GM13977 (cell line): ENCODE measurements at regions not wholly inside any gene's neighbourhood (a gene's known extent, or its start where the extent isn't known, plus 50 kb on each side); places are given as distances from the start of the nearest gene placed in this dataset.
"Not testable (repeated sequence)": the region's sequence is repeated elsewhere in the genome, so short reads cannot be mapped to it uniquely, and the experiment has no call there.

Experiments used
- DNase-seq: peaks from one replicate; pipeline ENCODE4 v3.0.0; 2012; ENCODE audit warnings: low spot score
- in situ Hi-C: fragments of 300-500 bp; cut with MboI; formaldehyde crosslinking; loops from one replicate; pipeline ENCODE4 v1.12.0; 2022; ENCODE audit warnings: low sequenced_read_pairs, low pct_unique_long_range_greater_than_20kb, mixed read lengths, inconsistent platforms; ENCODE audit not compliant: unreplicated experiment
- TF ChIP-seq, protein P1 (sequence below): IDR thresholded peaks from 2 replicates; pipeline ENCODE4 v1.5.1; 2012; ENCODE audit warnings: mild to moderate bottlenecking, control low read depth; ENCODE audit not compliant: insufficient read depth; ENCODE audit errors: extremely low read depth, missing control alignments

DNA sequence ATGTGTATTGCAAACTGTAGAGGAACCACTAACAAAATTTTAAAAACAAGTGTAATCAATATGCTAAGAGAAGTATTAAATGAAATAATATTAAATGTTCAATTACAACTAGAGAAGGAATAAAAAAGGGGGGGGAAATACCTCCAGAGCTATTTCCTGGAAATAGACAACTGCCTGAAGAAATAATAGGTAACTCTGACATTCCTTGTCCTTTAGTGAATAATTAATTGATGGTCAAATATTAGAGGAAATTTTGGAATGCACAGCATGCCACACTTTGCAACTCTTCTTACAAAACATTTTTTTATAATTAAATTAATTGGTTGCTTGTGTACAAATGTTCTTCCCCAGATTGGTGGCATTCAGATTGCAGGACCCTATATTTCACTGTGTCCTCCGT is 342.6 kb upstream of the COL8A1 start:
- in situ Hi-C loops, result no loop called here
- TF ChIP-seq, protein P1, sequence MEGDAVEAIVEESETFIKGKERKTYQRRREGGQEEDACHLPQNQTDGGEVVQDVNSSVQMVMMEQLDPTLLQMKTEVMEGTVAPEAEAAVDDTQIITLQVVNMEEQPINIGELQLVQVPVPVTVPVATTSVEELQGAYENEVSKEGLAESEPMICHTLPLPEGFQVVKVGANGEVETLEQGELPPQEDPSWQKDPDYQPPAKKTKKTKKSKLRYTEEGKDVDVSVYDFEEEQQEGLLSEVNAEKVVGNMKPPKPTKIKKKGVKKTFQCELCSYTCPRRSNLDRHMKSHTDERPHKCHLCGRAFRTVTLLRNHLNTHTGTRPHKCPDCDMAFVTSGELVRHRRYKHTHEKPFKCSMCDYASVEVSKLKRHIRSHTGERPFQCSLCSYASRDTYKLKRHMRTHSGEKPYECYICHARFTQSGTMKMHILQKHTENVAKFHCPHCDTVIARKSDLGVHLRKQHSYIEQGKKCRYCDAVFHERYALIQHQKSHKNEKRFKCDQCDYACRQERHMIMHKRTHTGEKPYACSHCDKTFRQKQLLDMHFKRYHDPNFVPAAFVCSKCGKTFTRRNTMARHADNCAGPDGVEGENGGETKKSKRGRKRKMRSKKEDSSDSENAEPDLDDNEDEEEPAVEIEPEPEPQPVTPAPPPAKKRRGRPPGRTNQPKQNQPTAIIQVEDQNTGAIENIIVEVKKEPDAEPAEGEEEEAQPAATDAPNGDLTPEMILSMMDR, result no peak
- no peak for DNase-seq

DNA sequence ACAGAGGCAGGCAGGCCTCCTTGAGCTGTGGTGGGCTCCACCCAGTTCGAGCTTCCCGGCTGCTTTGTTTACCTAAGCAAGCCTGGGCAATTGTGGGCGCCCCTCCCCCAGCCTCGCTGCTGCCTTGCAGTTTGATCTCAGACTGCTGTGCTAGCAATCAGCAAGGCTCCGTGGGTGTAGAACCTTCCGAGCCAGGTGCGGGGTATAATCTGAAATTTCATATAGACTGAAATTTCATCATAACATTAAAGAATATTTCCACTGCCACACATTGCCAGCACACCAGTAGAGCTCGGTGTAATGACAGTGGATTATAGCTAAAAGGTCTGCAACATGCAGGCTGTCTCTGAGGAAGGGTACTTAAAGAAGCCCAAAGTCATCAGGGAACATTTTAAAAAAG is 344.3 kb upstream of the COL8A1 start:
- in situ Hi-C loops, DNase-seq: not testable (repeated sequence)

DNA sequence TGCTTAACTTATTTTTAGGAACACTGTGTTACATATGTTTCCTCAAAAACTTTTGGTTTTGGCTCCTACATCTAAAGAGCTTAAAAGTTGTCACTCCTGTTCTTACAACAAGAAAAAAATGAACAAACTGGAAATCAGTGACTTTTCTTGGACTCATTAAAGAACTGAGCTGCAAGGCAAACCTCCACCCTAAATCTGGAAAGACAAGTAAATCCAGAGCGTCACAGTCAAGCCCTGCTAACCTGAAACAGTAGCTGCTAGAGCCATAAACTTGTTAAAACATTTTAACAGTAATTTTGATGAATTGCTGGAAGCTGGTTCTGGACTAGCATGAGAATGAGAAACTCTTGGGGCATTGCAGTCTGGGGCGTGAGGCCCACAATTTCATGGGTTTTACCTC is 350.5 kb upstream of the COL8A1 start:
- no peak for DNase-seq
- in situ Hi-C loops, result no loop called here
- TF ChIP-seq, protein P1, result no peak

DNA sequence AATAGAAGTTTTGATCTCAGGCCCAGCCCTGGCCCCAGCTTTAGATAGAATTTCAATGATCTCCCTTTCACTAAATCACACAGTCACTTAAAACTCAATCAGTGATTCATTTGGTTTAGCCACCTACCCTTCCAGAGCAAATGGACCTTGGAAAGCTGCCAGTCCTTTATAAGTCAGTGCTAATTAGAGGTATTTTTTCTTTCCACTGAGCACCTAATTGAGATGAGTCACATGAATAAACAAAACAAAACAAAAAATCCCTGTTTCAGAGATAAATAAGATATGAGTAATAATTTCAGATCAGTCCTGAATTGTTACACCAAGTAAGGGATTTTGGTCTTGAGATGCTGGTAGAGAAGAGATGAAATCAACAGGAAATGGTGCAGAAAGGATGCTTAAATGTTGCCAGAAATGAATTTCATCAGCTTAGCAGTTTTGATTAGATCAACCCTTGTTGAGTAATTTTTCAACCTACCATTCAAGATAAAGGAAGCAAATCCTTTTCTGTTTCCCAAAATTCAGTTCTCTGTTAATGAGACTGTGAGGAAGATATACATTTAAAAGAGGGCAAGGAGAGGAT is 352.0 kb upstream of the COL8A1 start:
- no peak for DNase-seq
- in situ Hi-C loops, result no loop called here
- TF ChIP-seq, protein P1, result no peak

DNA sequence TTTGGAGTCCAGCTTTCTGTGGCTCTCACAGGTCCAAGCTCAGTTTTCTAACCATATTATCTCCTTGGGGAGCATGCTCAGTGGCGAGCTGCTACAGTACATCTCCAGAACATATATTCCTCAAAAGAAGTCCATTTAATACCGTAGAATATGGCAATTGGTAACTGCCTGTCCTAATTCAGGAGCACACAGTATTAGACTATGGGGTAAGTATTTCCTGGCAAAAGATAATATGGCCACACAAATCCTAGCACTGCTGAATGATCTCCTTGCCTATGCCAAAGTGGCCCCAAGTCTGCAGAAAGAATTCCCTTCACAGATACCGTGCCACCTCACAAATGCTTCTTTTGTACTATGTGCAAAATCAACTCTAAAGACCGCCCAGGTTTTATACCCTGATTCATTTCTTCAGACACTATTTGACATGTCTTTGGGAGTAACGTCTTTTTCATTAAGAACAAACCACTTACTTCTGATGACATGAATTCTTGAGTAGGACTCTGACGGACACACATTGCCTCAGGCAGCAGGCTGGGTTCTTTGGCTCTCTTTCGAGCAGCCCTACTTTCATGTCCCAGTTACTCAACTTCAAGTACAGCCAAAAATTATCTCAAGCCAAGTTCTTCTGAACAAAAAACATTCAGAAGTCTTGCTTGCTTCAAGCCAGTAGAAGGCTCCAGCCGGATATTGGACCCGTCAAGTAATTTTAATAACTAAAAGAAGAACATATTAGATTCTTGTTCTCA is 368.3 kb upstream of the DCBLD2 start:
- no peak for DNase-seq
- TF ChIP-seq, protein P1, result no peak
- in situ Hi-C loops, result no loop called here

DNA sequence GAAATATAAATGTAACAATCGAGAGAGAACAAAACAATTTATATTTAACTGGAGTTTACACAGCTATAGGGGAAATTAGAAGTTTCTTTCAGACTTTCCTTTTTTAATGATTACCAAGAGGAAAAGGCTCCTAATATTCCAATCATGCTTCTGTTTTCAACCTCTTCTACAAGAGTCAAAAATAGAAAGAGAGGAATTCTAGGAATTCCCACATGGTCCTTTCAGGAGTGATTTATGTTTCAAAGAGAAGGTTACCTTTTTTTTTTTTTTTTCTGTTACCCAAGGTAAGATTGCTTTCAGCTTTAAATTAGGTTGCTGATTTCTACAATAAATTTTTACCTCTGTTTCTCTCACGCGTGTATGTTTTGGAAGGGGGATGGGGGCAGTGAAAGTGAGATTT is 355.3 kb upstream of the DCBLD2 start:
- DNase-seq, result no peak
- in situ Hi-C loops, result no loop called here
- TF ChIP-seq, protein P1, result no peak

DNA sequence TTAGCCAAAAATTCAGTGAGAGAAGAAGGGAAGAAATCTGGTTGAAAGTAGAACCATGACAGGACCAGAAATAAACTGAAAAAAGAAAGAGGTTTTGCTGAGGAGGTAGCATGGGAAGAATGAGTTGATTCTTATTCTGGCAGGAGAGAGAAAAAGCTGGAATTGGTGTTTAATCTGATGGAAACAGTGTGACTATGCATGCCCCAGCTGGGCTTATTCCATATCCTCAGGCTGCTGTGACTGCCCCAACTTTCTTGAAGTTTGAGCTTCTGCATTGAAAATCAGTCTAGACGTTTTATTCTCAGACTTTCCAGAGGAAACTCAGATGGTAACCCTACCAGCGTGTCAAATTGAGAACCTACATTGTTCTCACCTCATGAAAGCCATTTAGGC is 352.5 kb upstream of the DCBLD2 start:
- in situ Hi-C loops, result no loop called here
- TF ChIP-seq, protein P1, result no peak
- no peak for DNase-seq
